ENCODE measurements at regions not wholly inside any gene's neighbourhood (a gene's known extent, or its start where the extent isn't known, plus 50 kb on each side); places are given as distances from the start of the nearest gene placed in this dataset.
"Not testable (repeated sequence)": the region's sequence is repeated elsewhere in the genome, so short reads cannot be mapped to it uniquely, and the experiment has no call there.

GRCh38 chr10:57891201-57892006 is 376.3 kb downstream of the IPMK start:
- Histone ChIP-seq H3K36me3 (ENCODE audit: insufficient read depth, low read length) (no peaks in the 10 kb centered on the region), H3K27me3 (ENCODE audit: control insufficient read depth in 1 of 2, insufficient read depth in 2 of 2, low read length in 2 of 2) (no peaks in the 10 kb centered on the region), H3K27ac (ENCODE audit: low read depth in 1 of 2, low read length in 2 of 2) (no peak overlapping the region), H3K4me3 (ENCODE audit: low read length) (no peak overlapping the region), H3K4me1 (ENCODE audit: insufficient read depth, low read length) (no peaks in the 10 kb centered on the region), H3K9me3 (ENCODE audit: control insufficient read depth in 1 of 2, insufficient read depth in 1 of 2, low read length in 2 of 2) (peaks cover 0 to 6% of the 10 kb centered on the region in 2 experiments)
- Mint-ChIP-seq H3K4me3 (no peak overlapping the region), H3K27ac (no peak overlapping the region), H3K36me3 (ENCODE audit: low read depth) (no peaks in the 10 kb centered on the region), H3K9me3 (peaks cover 5% of the 10 kb centered on the region), H3K27me3 (no peaks in the 10 kb centered on the region), H3K4me1 (ENCODE audit: low read depth) (no peaks in the 10 kb centered on the region)
- DNase-seq: no peak
- ATAC-seq (ENCODE audit: poor library complexity): no peak
- intact Hi-C loops (cut with DNase I, micrococcal nuclease): no loop called here
- ChIA-PET CTCF (no interaction called here), POLR2A (no interaction called here)
- no peak for TF ChIP-seq CTCF (IDR thresholded peaks at IDR 0.05)

- no peak overlapping the region for H3K4me3 Mint-ChIP-seq
- H3K9me3 Mint-ChIP-seq: peaks cover 5% of the 10 kb centered on the region
- ChIA-PET CTCF (no interaction called here), POLR2A (no interaction called here)
- H3K27me3 Mint-ChIP-seq: no peaks in the 10 kb centered on the region
- TF ChIP-seq CTCF (IDR thresholded peaks at IDR 0.05): no peak
- H3K27me3 ChIP-seq (ENCODE audit: control insufficient read depth in 1 of 2, insufficient read depth in 2 of 2, low read length in 2 of 2): no peaks in the 10 kb centered on the region
- H3K36me3 ChIP-seq (ENCODE audit: insufficient read depth, low read length): no peaks in the 10 kb centered on the region
- no peak overlapping the region for H3K27ac ChIP-seq (ENCODE audit: low read depth in 1 of 2, low read length in 2 of 2)
- no peaks in the 10 kb centered on the region for H3K4me1 Mint-ChIP-seq (ENCODE audit: low read depth)
- no peak overlapping the region for H3K27ac Mint-ChIP-seq
- peaks cover 0 to 6% of the 10 kb centered on the region in 2 experiments for H3K9me3 ChIP-seq (ENCODE audit: control insufficient read depth in 1 of 2, insufficient read depth in 1 of 2, low read length in 2 of 2)
- intact Hi-C loops (cut with DNase I, micrococcal nuclease): no loop called here
- no peak for ATAC-seq (ENCODE audit: poor library complexity)
- no peak overlapping the region for H3K4me3 ChIP-seq (ENCODE audit: low read length)
- no peaks in the 10 kb centered on the region for H3K36me3 Mint-ChIP-seq (ENCODE audit: low read depth)
- H3K4me1 ChIP-seq (ENCODE audit: insufficient read depth, low read length): no peaks in the 10 kb centered on the region
- DNase-seq: no peak
These were observed 377.0 kb downstream of the IPMK start for GRCh38 chr10:57890691-57891090.

DNA sequence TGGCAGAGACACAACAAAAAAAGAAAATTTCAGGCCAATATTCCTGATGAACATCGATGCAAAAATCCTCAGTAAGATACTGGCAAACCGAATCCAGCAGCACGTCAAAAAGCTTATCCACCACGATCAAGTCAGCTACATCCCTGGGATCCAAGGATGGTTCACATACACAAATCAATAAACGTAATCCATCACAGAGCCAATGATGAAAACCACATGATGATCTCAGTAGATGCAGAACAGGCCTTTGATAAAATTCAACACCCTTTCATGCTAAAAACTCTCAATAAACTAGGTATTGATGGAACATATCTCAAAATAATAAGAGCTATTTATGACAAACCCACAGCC is 382.1 kb downstream of the IPMK start:
- H3K27ac Mint-ChIP-seq; DNase-seq; H3K4me3 Mint-ChIP-seq; H3K9me3 ChIP-seq (ENCODE audit: control insufficient read depth in 1 of 2, insufficient read depth in 1 of 2, low read length in 2 of 2); H3K27me3 ChIP-seq (ENCODE audit: control insufficient read depth in 1 of 2, insufficient read depth in 2 of 2, low read length in 2 of 2); H3K4me1 Mint-ChIP-seq (ENCODE audit: low read depth); H3K27me3 Mint-ChIP-seq; H3K36me3 Mint-ChIP-seq (ENCODE audit: low read depth); H3K4me1 ChIP-seq (ENCODE audit: insufficient read depth, low read length); H3K9me3 Mint-ChIP-seq; H3K36me3 ChIP-seq (ENCODE audit: insufficient read depth, low read length); intact Hi-C loops (cut with DNase I, micrococcal nuclease); POLR2A ChIA-PET; H3K4me3 ChIP-seq (ENCODE audit: low read length); H3K27ac ChIP-seq (ENCODE audit: low read depth in 1 of 2, low read length in 2 of 2); ATAC-seq (ENCODE audit: poor library complexity); CTCF ChIA-PET: not testable (repeated sequence)

Measured in CD4-positive, alpha-beta T cell (primary cell).